ENCODE measurements at regions not wholly inside any gene's neighbourhood (a gene's known extent, or its start where the extent isn't known, plus 50 kb on each side); places are given as distances from the start of the nearest gene placed in this dataset.

DNA sequence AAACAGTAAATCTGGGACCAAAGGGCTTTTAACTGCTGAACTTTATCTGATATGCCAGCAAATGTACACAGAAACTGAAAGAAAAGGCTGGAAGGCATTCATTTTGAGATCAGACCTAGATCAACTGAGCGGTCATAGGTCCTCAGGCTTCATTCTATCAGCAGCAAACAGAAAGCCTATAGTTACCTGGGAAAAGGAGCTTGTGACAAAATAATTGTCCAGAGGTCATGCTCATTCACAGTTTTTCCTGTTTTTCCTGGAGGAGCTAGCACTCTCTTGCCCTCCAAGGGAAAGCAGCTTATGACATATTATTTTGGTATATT is 320.2 kb downstream of the AHR start:
- intact Hi-C loops (cut with DNase I), result no loop called here
- DNase-seq, result no peak

DNA sequence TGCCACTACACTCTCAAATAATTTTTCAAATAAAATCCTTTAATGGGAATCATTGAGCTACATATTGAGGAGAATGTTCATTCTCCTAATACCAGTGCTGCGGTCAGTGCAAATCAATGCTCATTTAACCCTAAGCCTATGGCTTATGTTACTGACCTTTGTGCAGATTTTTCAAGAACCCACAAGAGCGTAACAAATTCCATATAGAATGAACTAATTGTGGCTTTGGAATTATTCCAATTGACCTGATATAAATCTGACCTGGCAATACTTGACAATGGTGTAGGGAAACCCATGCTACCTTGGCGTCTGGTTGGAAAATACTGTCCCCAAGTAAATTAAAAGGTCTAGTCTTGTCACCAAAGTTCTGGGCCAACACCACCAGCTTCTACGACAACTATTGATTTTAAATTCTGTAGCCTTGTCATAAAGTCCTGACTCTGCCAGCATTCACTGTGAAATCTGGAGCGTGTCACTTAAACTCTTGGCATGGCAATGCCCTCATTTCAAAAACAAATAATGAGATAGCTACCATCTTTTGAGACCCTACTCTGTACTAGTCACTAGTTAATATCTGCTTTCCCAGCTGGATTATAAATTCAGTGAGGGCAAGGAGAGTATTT is 320.9 kb downstream of the AHR start:
- intact Hi-C loops (cut with DNase I), result no loop called here
- no peak for DNase-seq

- no peak for DNase-seq
- intact Hi-C loops (cut with DNase I), result no loop called here
Observed at GRCh38 chr7:17620566-17620965, 319.7 kb downstream of the SNX13 start.

DNA sequence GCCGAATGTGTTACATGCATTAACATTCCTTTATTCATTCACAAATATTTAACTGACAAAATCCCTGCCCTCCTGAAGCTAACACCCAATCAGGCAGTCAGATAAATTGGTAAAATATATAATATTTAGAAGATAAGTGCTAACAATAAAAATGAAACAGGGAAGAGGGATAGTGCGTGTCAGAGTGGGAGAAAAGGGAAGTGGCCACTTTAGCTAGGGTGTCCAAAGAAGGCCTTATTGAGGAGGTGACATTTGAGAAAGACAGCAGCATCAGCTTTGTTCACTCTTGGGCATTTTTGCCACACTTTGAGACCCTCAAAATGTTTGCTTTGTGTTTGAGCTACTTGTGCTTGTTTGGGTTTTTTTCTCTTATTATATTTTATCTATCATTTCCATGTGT is 317.8 kb downstream of the SNX13 start:
- intact Hi-C loops (cut with DNase I), result no loop called here

DNA sequence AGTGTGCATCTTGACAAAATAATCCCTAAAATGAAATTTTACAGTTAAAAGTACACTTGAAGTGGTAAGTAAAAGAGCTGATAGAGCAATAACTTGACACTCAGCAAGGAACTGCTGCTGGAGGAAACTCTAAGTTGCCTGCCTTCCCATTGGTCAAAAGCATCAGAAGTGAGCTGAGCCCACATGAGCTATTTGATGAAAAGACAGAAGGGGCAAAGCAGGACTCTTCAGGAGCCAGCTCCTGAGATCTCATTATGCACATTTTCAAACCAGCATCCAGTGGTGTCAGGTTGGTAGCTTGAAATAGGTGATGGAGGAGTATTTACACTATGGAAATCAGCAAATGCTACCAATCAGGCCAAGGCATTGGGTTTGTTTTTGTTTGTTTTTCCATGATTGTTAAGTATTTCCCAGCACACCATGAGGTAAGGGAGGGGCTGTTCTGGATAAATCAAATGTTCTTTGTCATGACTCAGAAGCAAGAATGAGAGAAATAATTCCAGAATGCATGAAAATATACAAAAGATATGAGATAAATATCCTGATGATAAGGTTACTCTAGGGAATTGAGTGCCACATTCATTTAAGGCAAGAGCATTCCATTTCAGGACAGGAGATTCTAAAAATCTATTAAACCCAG is 316.6 kb downstream of the SNX13 start:
- intact Hi-C loops (cut with DNase I), result no loop called here
- DNase-seq, result no peak

More for the DNA sequence above, 317.8 kb downstream of the SNX13 start:
- no peak for DNase-seq

GRCh38 chr7:17624379-17624778 is 315.9 kb downstream of the SNX13 start:
- intact Hi-C loops (cut with DNase I), result no loop called here
- DNase-seq, result no peak

DNA sequence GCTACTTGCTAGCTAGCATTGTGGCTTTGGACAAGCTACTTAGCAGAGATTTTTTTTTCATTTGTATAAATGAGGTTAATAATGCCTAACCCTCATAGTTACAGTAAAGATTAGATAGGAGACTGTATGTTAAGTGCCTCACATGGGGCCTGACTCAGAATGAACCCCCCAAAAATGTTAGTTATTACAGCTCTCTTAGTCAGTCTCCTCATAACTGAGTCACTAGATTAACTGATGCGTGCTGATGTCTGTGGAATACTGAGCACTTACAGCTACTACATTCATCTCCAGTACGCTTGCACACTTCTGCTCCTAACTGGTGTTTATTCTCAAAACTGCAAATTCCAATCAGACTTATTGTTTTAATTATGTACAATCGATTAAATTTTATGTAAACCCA is 315.3 kb downstream of the SNX13 start:
- DNase-seq, result no peak
- intact Hi-C loops (cut with DNase I), result no loop called here

- intact Hi-C loops (cut with DNase I), result no loop called here
- DNase-seq, result no peak
Observed at GRCh38 chr7:17626235-17626634, 314.1 kb downstream of the SNX13 start.

GRCh38 chr7:17631061-17631460 is 309.2 kb downstream of the SNX13 start:
- intact Hi-C loops (cut with DNase I), result no loop called here
- no peak for DNase-seq

- no peak for DNase-seq
- intact Hi-C loops (cut with DNase I), result no loop called here
Observed at GRCh38 chr7:17632384-17632783, 307.9 kb downstream of the SNX13 start.

GRCh38 chr7:17633067-17633466 is 307.2 kb downstream of the SNX13 start:
- intact Hi-C loops (cut with DNase I), result no loop called here
- no peak for DNase-seq

DNA sequence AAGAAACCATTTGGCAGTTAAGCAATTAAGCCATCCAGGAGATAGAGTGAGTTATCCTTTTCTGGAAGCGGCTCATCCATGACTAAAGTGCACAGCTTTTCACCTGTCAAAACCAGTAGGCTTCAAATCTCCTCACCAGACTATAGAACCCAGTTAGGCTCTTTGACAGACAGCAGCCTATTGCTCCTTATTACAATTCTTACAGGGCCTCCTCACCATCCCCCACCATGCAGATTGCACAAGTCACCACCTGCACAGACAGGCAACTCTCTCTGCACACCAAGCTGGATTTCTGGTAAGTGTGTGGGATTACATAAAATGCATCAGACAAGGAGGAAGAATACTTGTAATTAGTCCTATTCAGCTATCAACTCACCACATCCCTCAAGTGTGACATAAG is 301.6 kb downstream of the SNX13 start:
- DNase-seq, result peak; percentile 32 to 90 (median 70)
- intact Hi-C loops (cut with DNase I), result no loop called here

DNA sequence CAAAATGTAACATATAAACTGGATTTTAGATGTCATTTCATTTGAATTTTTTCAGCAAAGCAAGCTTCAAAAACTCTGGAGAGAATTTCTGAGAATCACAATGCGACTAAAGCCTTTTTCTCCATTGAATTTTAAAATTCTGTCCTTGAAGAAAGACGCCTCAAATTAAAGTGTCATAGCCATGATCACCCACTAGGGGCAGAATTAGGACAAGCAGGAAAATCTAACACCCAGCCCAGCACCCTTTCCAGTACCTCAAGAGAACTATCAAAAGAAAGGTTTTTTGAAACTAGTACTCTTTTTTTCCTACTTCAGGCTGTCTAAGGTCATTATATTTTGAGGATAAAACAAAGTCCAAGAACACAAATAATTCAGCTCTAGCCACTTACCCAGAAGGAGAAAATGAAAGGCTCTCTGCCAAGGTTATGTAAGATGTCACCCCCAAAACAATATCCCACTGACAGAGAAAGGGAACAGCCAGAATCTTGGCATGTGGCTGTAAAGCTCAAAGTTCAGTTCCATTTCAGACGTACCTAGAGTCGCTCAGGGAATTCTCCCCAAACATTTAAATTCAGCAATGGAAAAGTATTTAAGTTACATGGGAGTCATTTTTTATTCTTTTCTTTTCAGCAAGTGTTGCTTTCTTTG is 299.4 kb downstream of the SNX13 start:
- peak in 20 of 42 donors; percentile 10 to 80 (median 50) for DNase-seq

DNA sequence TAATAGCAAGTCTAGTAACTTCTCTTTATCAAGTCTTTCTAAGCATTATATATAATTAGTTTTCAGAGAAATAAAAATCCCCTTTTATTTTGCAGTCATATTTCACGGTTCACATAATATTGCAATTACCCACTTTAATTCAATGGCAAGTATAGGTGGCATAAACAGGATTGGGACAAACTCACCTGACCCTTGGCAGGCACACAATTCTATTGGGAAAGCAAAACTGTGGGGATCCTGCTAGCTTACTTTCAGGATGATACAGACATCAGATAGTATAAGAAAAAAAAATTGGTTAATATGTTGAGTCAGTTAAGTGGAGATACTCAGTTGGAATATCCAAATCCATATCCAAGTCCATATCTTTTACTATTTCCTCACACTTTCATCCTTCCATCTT is 294.8 kb downstream of the SNX13 start:
- no peak for DNase-seq
- intact Hi-C loops (cut with DNase I), result no loop called here

More for the DNA sequence above, 299.4 kb downstream of the SNX13 start:
- intact Hi-C loops (cut with DNase I), result no loop called here

- no peak for DNase-seq
- intact Hi-C loops (cut with DNase I), result no loop called here
Observed at GRCh38 chr7:17646253-17646956, 293.9 kb downstream of the SNX13 start.

GRCh38 chr7:17651341-17651740 is 289.0 kb downstream of the SNX13 start:
- intact Hi-C loops (cut with DNase I), result no loop called here

DNA sequence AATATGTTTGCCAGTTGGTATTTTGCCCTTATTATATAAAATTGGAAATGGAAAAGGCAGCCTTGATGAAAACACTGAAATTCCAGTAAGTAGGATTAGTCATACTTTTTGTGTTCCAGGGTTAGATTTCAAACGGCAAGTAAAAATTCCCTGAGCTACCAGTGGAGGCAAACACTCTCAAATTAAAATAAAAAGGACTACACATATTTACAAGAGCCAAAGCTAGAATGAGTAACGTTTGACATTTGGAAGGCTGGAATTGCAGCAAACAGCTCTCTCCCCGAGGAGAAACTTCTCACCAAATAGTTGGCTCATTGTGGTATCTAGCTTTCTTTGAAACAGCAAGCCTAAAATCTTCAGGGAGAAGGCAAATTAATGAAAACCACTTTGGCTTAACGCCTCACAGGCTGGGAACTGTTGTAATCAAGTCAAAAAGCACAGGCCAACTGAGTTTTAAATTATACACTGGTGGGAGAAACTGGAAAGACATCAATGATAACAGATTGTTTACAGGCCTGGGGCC is 288.4 kb downstream of the SNX13 start:
- intact Hi-C loops (cut with DNase I), result no loop called here
- peak in 3 of 42 donors; percentile 11 to 41 (median 13) for DNase-seq

More at GRCh38 chr7:17651341-17651740, 289.0 kb downstream of the SNX13 start:
- DNase-seq, result no peak

DNA sequence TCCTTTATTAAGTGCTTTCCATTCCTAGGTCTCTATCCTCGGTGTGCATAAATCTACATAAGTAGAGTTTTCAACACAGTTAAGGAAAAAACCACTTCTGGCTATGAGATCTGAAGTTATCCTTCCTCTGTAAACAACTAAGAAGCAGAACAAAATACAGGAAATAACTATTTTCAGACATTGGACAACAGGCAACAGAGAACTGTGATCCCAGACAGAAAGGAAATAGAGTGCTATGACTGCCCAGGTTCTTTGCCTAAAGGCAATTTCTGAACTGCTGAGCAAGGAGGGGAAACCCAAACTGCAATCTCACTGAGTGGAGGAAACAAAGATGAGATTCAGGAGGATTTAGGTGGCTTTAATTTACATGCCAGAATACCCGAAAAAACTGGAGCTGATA is 285.4 kb downstream of the SNX13 start:
- DNase-seq, result no peak
- intact Hi-C loops (cut with DNase I), result no loop called here

- intact Hi-C loops (cut with DNase I), result no loop called here
- DNase-seq, result no peak
Observed at GRCh38 chr7:17659126-17659525, 281.2 kb downstream of the SNX13 start.

GRCh38 chr7:17660116-17660515 is 280.2 kb downstream of the SNX13 start:
- DNase-seq, result no peak
- intact Hi-C loops (cut with DNase I), result no loop called here

Measured in head of caudate nucleus (tissue), 42 donors.